GM23248 (cell line): ENCODE measurements at regions not wholly inside any gene's neighbourhood (a gene's known extent, or its start where the extent isn't known, plus 50 kb on each side); places are given as distances from the start of the nearest gene placed in this dataset.

Source experiments
- EZH2 ChIP-seq: fragments of 200-600 bp; sonication (generic); IDR thresholded peaks from 2 replicates; pipeline ENCODE4 v1.6.1; 2018; ENCODE audit warnings: antibody characterized with exemption, mild to moderate bottlenecking; ENCODE audit not compliant: insufficient read depth, poor library complexity, severe bottlenecking
- EZH2phosphoT487 ChIP-seq: fragments of 200-600 bp; sonication (generic); IDR thresholded peaks from 2 replicates; pipeline ENCODE4 v1.6.1; 2018; ENCODE audit warnings: antibody characterized with exemption, moderate library complexity, mild to moderate bottlenecking, low read depth; ENCODE audit not compliant: insufficient read depth

DNA sequence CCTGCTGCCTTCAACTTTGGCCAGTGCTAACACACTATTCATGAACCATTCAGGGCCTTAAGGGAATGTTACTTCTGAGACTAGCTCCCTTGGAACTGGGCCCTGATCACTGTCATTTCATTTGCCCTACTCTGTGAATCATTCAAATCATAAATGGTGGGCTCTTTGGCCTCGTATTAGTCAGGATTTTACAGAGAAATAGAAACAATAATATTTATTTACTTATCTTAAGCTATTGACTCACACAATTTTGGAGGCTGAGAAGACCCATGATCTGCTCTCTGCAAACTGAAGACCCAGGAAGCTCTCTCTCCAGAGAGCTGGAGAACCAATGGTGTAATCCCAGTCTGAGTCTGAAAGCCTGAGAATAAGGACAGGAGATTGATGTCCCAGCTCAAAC, 398.5 kb downstream of the LRIG3 start:
- no peak for TF ChIP-seq EZH2
- TF ChIP-seq EZH2phosphoT487, result no peak
